OCI-LY1 (cell line): ENCODE measurements at regions not wholly inside any gene's neighbourhood (a gene's known extent, or its start where the extent isn't known, plus 50 kb on each side); places are given as distances from the start of the nearest gene placed in this dataset.

Experiments used
- H2AFZ ChIP-seq: fragments of 200-600 bp; sonication (generic), shearing (Covaris generic); 2 replicates; pipeline ENCODE4 v1.6.0; 2014; ENCODE audit warnings: antibody characterized with exemption, mild to moderate bottlenecking, low read length
- H3F3A ChIP-seq: fragments of 200-600 bp; sonication (generic), shearing (Covaris generic); 2 replicates; pipeline ENCODE4 v1.6.0; 2014; ENCODE audit warnings: mild to moderate bottlenecking, antibody characterized with exemption, low read length, moderate library complexity; ENCODE audit not compliant: insufficient read depth
- H3K27ac ChIP-seq: fragments of 200-600 bp; sonication (generic); 2 replicates; pipeline ENCODE4 v1.5.1; 2014; ENCODE audit warnings: low read length, mixed run types, mild to moderate bottlenecking, low read depth; ENCODE audit not compliant: poor library complexity, severe bottlenecking
- H3K27me3 ChIP-seq: fragments of 200-600 bp; sonication (generic); 2 replicates; pipeline ENCODE4 v1.6.0; 2014; ENCODE audit warnings: antibody characterized with exemption, mild to moderate bottlenecking, low read length, moderate library complexity; ENCODE audit not compliant: insufficient read depth
- H3K36me3 ChIP-seq: fragments of 200-600 bp; sonication (generic); 2 replicates; pipeline ENCODE4 v1.6.1; 2014; ENCODE audit warnings: mild to moderate bottlenecking, antibody characterized with exemption, low read length, moderate library complexity, mixed read lengths; ENCODE audit not compliant: insufficient read depth
- H3K4me1 ChIP-seq: fragments of 200-600 bp; sonication (generic); 2 replicates; pipeline ENCODE4 v1.5.1; 2014; ENCODE audit warnings: mild to moderate bottlenecking, low read length, moderate library complexity; ENCODE audit not compliant: insufficient read depth, severe bottlenecking
- H3K4me2 ChIP-seq: fragments of 200-600 bp; sonication (generic), shearing (Covaris generic); 2 replicates; pipeline ENCODE4 v1.6.1; 2014; ENCODE audit warnings: low read length
- H3K4me3 ChIP-seq: fragments of 200-600 bp; sonication (generic); 2 replicates; pipeline ENCODE4 v1.5.1; 2014; ENCODE audit warnings: low read length, low read depth, mild to moderate bottlenecking, mixed read lengths; ENCODE audit not compliant: poor library complexity, severe bottlenecking
- H3K79me2 ChIP-seq: fragments of 200-600 bp; shearing (Covaris generic); 2 replicates; pipeline ENCODE4 v1.6.1; 2016; ENCODE audit warnings: mixed run types, low read length, mixed read lengths; ENCODE audit not compliant: insufficient read depth
- H3K9ac ChIP-seq: fragments of 200-600 bp; sonication (generic), shearing (Covaris generic); 2 replicates; pipeline ENCODE4 v1.6.1; 2014; ENCODE audit warnings: mild to moderate bottlenecking, low read length, mixed read lengths
- H3K9me2 ChIP-seq: fragments of 200-600 bp; sonication (generic), shearing (Covaris generic); 2 replicates; pipeline ENCODE4 v1.6.1; 2014; ENCODE audit warnings: low read depth, mild to moderate bottlenecking, low read length, mixed read lengths
- H3K9me3 ChIP-seq: fragments of 200-600 bp; shearing (Covaris generic); 2 replicates; pipeline ENCODE4 v1.6.1; 2014; ENCODE audit warnings: low read length, mixed read lengths
- H4K20me1 ChIP-seq: fragments of 200-600 bp; sonication (generic), shearing (Covaris generic); 2 replicates; pipeline ENCODE4 v1.6.0; 2016; ENCODE audit warnings: mild to moderate bottlenecking, low read length; ENCODE audit not compliant: insufficient read depth
- CTCF ChIP-seq: fragments of 200-600 bp; sonication (generic), shearing (Covaris generic); IDR thresholded peaks from 2 replicates; pipeline ENCODE4 v1.5.1; 2017; ENCODE audit warnings: mild to moderate bottlenecking, antibody characterized with exemption, low read length, moderate library complexity, mixed read lengths
- EZH2 ChIP-seq: fragments of 200-600 bp; sonication (generic), shearing (Covaris generic); IDR thresholded peaks from 2 replicates; pipeline ENCODE4 v1.8.0; 2017; ENCODE audit warnings: borderline replicate concordance, mixed run types, mild to moderate bottlenecking, antibody characterized with exemption, low read length, moderate library complexity, mixed read lengths

- H3K4me3 ChIP-seq: no peak overlapping the region
- no peak overlapping the region for H2AFZ ChIP-seq
- no peaks in the 10 kb centered on the region for H3K79me2 ChIP-seq
- H4K20me1 ChIP-seq: no peaks in the 10 kb centered on the region
- no peak overlapping the region for H3K9ac ChIP-seq
- H3K4me1 ChIP-seq: no peaks in the 10 kb centered on the region
- TF ChIP-seq EZH2 (no peak), CTCF (no peak)
- no peaks in the 10 kb centered on the region for H3F3A ChIP-seq
- no peak overlapping the region for H3K27ac ChIP-seq
- no peaks in the 10 kb centered on the region for H3K9me3 ChIP-seq
- H3K4me2 ChIP-seq: no peak overlapping the region
- peaks cover 12% of the 10 kb centered on the region for H3K36me3 ChIP-seq
- H3K27me3 ChIP-seq: no peaks in the 10 kb centered on the region
- H3K9me2 ChIP-seq: no peaks in the 10 kb centered on the region
These were observed 55.3 kb upstream of the VGLL4 start for GRCh38 chr3:11699083-11699427.

GRCh38 chr3:11698326-11699082 lies 54.8 kb upstream of the VGLL4 start:
- Histone ChIP-seq H3K9me2 (no peaks in the 10 kb centered on the region), H3K9me3 (no peaks in the 10 kb centered on the region), H2AFZ (no peak overlapping the region), H3K4me1 (no peaks in the 10 kb centered on the region), H3K4me2 (no peak overlapping the region), H4K20me1 (no peaks in the 10 kb centered on the region), H3K4me3 (no peak overlapping the region), H3K36me3 (peaks cover 14% of the 10 kb centered on the region), H3K79me2 (no peaks in the 10 kb centered on the region), H3K27ac (no peak overlapping the region), H3F3A (no peaks in the 10 kb centered on the region), H3K9ac (no peak overlapping the region), H3K27me3 (no peaks in the 10 kb centered on the region)
- TF ChIP-seq CTCF: no peak
- TF ChIP-seq EZH2: no peak

GRCh38 chr3:11697701-11698100 lies 54.0 kb upstream of the VGLL4 start:
- H3K9me3 ChIP-seq: no peaks in the 10 kb centered on the region
- H3K79me2 ChIP-seq: no peaks in the 10 kb centered on the region
- no peaks in the 10 kb centered on the region for H3K4me1 ChIP-seq
- peaks cover 17% of the 10 kb centered on the region for H3K36me3 ChIP-seq
- H4K20me1 ChIP-seq: no peaks in the 10 kb centered on the region
- H3F3A ChIP-seq: no peaks in the 10 kb centered on the region
- no peaks in the 10 kb centered on the region for H3K9me2 ChIP-seq
- TF ChIP-seq CTCF: no peak
- no peak for TF ChIP-seq EZH2
- H3K4me2 ChIP-seq: no peak overlapping the region
- no peak overlapping the region for H3K9ac ChIP-seq
- no peak overlapping the region for H3K27ac ChIP-seq
- H3K4me3 ChIP-seq: no peak overlapping the region
- H2AFZ ChIP-seq: no peak overlapping the region
- no peaks in the 10 kb centered on the region for H3K27me3 ChIP-seq
